ENCODE measurements at regions not wholly inside any gene's neighbourhood (a gene's known extent, or its start where the extent isn't known, plus 50 kb on each side); places are given as distances from the start of the nearest gene placed in this dataset.

DNA sequence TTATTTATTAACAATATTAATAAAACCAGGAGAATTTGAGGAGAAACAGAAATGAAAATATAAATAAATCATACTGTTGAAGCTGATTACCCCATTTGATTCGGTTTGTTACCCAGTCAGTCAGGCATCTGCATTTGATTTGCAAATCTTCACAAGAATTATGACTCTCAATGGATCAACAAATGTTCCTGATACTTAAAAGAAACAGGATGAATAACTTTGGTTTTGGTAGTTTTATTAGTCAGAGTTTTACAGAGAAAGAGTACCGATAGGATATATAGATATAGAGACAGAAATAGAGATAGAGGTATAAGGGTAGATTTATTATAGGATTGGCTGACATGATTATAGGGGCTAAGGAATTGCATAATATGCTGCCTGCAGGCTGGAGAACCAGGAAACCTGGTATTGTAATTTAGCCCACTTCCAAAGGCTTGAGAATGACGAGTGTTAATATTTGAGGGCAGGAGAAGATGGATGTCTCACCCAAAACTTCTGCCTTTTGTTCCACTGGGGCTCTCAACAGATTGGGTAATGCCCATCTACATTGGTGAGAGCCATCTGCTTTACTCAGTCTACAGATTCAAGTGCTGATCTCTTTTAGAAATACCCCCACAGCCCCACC lies 241.6 kb upstream of the COL8A1 start:
- Histone ChIP-seq H3K9me3 (0 out of 2 replicates have a peak, but pooled peaks cover 13% of the 10 kb centered on the region), H3K27me3 (replicated peaks; ENCODE audit: control insufficient read depth, insufficient read depth, low read length) (no peaks in the 10 kb centered on the region), H3K4me1 (no peaks in the 10 kb centered on the region), H3K36me3 (ENCODE audit: control insufficient read depth, insufficient read depth, low read length) (no peaks in the 10 kb centered on the region), H3K4me3 (ENCODE audit: low read depth, low read length) (no peak overlapping the region)
- Mint-ChIP-seq H3K27me3 (ENCODE audit: insufficient read depth, unreplicated experiment) (no peaks in the 10 kb centered on the region), H3K27ac (ENCODE audit: unreplicated experiment) (no peak overlapping the region), H3K4me1 (ENCODE audit: low read depth, unreplicated experiment) (no peaks in the 10 kb centered on the region), H3K9me3 (ENCODE audit: unreplicated experiment) (peaks cover 10% of the 10 kb centered on the region), H3K4me3 (ENCODE audit: unreplicated experiment) (no peak overlapping the region), H3K36me3 (ENCODE audit: insufficient read depth, unreplicated experiment) (no peaks in the 10 kb centered on the region)
- DNase-seq: no peak
- CTCF ChIA-PET: no interaction called here
- POLR2A ChIA-PET: no interaction called here
- intact Hi-C loops (cut with micrococcal nuclease; ENCODE audit: unreplicated experiment): no loop called here
- TF ChIP-seq, protein P1, sequence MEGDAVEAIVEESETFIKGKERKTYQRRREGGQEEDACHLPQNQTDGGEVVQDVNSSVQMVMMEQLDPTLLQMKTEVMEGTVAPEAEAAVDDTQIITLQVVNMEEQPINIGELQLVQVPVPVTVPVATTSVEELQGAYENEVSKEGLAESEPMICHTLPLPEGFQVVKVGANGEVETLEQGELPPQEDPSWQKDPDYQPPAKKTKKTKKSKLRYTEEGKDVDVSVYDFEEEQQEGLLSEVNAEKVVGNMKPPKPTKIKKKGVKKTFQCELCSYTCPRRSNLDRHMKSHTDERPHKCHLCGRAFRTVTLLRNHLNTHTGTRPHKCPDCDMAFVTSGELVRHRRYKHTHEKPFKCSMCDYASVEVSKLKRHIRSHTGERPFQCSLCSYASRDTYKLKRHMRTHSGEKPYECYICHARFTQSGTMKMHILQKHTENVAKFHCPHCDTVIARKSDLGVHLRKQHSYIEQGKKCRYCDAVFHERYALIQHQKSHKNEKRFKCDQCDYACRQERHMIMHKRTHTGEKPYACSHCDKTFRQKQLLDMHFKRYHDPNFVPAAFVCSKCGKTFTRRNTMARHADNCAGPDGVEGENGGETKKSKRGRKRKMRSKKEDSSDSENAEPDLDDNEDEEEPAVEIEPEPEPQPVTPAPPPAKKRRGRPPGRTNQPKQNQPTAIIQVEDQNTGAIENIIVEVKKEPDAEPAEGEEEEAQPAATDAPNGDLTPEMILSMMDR (IDR thresholded peaks at IDR 0.05; ENCODE audit: insufficient read depth in 1 of 2, low read depth in 1 of 2, low read length in 1 of 2, severe bottlenecking in 1 of 2, unreplicated experiment in 1 of 2): no peak
- BruUV-seq (replicated peaks): no TSS peak

DNA sequence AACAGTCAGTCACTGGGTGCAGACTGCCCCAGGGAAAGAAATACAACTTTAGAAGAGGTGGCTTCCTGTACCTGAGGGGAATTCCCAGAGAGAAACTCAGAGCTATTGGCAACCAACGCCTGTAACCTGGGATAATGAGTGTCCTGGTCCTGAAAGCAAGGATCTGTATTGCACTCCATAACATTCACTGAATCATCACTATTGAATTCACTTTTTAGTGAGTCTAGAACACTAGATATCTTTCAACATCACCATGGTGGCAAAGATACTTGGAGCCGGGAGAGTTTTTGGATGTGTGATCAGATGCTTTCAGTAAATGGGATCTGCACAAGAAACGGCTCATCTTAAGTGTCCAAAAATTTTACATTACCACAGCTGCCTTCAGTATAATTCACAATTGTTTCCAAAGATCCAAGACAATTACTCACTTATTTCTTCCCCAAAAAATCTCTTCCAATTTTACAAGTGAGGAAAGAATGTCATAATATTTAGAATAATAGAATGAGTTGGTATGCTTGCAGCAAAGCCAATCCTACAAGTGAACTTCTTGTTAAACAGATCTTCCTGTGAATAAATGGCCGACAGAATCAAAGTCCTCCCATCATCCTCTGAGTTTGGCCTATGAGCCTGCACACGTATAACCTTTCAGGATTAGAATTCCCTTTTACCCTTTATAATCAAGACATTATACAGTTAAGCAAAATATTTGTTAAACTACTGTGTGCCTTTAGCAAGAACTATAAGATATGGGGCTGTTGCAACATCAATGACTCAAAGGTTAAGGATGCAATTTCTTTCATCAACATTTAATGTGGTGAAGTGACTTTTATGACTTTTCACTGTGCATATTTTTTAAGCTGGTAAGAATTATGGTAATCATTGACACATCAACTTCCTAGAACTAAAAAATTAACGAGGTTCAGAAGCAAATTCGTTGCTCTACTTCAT lies 243.3 kb upstream of the COL8A1 start:
- no peaks in the 10 kb centered on the region for H3K4me1 ChIP-seq
- no peaks in the 10 kb centered on the region for H3K4me1 Mint-ChIP-seq (ENCODE audit: low read depth, unreplicated experiment)
- H3K27me3 Mint-ChIP-seq (ENCODE audit: insufficient read depth, unreplicated experiment): no peaks in the 10 kb centered on the region
- H3K9me3 ChIP-seq: 0 out of 2 replicates have a peak, but pooled peaks cover 13% of the 10 kb centered on the region
- H3K9me3 Mint-ChIP-seq (ENCODE audit: unreplicated experiment): peaks cover 10% of the 10 kb centered on the region
- H3K36me3 ChIP-seq (ENCODE audit: control insufficient read depth, insufficient read depth, low read length): no peaks in the 10 kb centered on the region
- TF ChIP-seq, protein P1 (IDR thresholded peaks at IDR 0.05; ENCODE audit: insufficient read depth in 1 of 2, low read depth in 1 of 2, low read length in 1 of 2, severe bottlenecking in 1 of 2, unreplicated experiment in 1 of 2): no peak
- ChIA-PET CTCF (no interaction called here), POLR2A (no interaction called here)
- BruUV-seq (replicated peaks): no TSS peak
- intact Hi-C loops (cut with micrococcal nuclease; ENCODE audit: unreplicated experiment): no loop called here
- H3K27me3 ChIP-seq (replicated peaks; ENCODE audit: control insufficient read depth, insufficient read depth, low read length): no peaks in the 10 kb centered on the region
- DNase-seq: no peak
- H3K4me3 Mint-ChIP-seq (ENCODE audit: unreplicated experiment): no peak overlapping the region
- H3K27ac Mint-ChIP-seq (ENCODE audit: unreplicated experiment): no peak overlapping the region
- no peaks in the 10 kb centered on the region for H3K36me3 Mint-ChIP-seq (ENCODE audit: insufficient read depth, unreplicated experiment)
- H3K4me3 ChIP-seq (ENCODE audit: low read depth, low read length): no peak overlapping the region

DNA sequence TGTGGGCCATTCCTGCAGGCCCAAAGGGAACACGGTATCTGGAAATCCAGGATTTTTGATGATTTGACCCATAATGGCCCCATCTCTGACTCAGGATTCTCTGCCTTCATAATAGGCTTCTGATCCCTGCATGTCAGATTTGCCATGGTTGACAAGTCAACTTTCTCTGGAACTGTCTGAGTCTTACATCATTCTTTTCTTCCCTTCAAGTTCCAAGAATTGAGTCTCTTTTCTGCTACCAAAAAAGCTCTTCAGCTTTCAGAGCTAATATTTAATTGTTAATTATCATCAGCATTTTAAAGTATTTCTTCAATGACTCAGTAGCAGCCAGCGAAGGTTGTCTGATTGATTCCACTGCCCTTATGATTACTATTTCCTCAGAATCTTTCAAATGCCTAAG lies 244.4 kb upstream of the COL8A1 start:
- ChIA-PET POLR2A (no interaction called here), CTCF (no interaction called here)
- H3K27ac Mint-ChIP-seq (ENCODE audit: unreplicated experiment): no peak overlapping the region
- BruUV-seq (replicated peaks): no TSS peak
- Histone ChIP-seq H3K4me1 (no peaks in the 10 kb centered on the region), H3K36me3 (ENCODE audit: control insufficient read depth, insufficient read depth, low read length) (no peaks in the 10 kb centered on the region), H3K27me3 (replicated peaks; ENCODE audit: control insufficient read depth, insufficient read depth, low read length) (no peaks in the 10 kb centered on the region), H3K4me3 (ENCODE audit: low read depth, low read length) (no peak overlapping the region), H3K9me3 (0 out of 2 replicates have a peak, but pooled peaks cover 9% of the 10 kb centered on the region)
- DNase-seq: no peak
- intact Hi-C loops (cut with micrococcal nuclease; ENCODE audit: unreplicated experiment): no loop called here
- no peaks in the 10 kb centered on the region for H3K36me3 Mint-ChIP-seq (ENCODE audit: insufficient read depth, unreplicated experiment)
- H3K27me3 Mint-ChIP-seq (ENCODE audit: insufficient read depth, unreplicated experiment): no peaks in the 10 kb centered on the region
- peaks cover 10% of the 10 kb centered on the region for H3K9me3 Mint-ChIP-seq (ENCODE audit: unreplicated experiment)
- H3K4me3 Mint-ChIP-seq (ENCODE audit: unreplicated experiment): no peak overlapping the region
- no peaks in the 10 kb centered on the region for H3K4me1 Mint-ChIP-seq (ENCODE audit: low read depth, unreplicated experiment)
- TF ChIP-seq, protein P1 (IDR thresholded peaks at IDR 0.05; ENCODE audit: insufficient read depth in 1 of 2, low read depth in 1 of 2, low read length in 1 of 2, severe bottlenecking in 1 of 2, unreplicated experiment in 1 of 2): no peak

Data from Caco-2 (cell line).